Gastroesophageal sphincter (tissue), 4 donors: ENCODE measurements at regions not wholly inside any gene's neighbourhood (a gene's known extent, or its start where the extent isn't known, plus 50 kb on each side); places are given as distances from the start of the nearest gene placed in this dataset.
A peak's percentile ranks its signal among the peaks of the same experiment; 100 is the strongest.

Experiments used
- ATAC-seq: fragments of 150-250 bp; one replicate; pipeline ENCODE4 v1.9.1; 2016; ENCODE audit warnings: mild to moderate bottlenecking, moderate library complexity
- H3K27ac ChIP-seq, 4 donors: fragments of 200-600 bp; sonication (generic) in 3 of 4; 1 replicate in 3 of 4; 2 replicates in 1 of 4; pipeline ENCODE4 v1.5.1; 2016 to 2019
- H3K27me3 ChIP-seq: fragments of 200-600 bp; sonication (generic); one replicate; pipeline ENCODE4 v1.5.1; 2019
- H3K36me3 ChIP-seq, 2 donors: fragments of 200-600 bp; sonication (generic); one replicate each; pipeline ENCODE4 v1.5.1; 2019; ENCODE audit warnings: control low read depth in 1 of 2
- H3K4me1 ChIP-seq, 3 donors: fragments of 200-600 bp; sonication (generic); 1 replicate in 2 of 3; 2 replicates in 1 of 3; pipeline ENCODE4 v1.5.1; 2016 to 2019; ENCODE audit warnings: control low read depth in 2 of 3
- H3K4me3 ChIP-seq, 2 donors: fragments of 200-600 bp; sonication (generic); one replicate each; pipeline ENCODE4 v1.5.1; 2019; ENCODE audit warnings: mild to moderate bottlenecking in 1 of 2, moderate library complexity in 1 of 2
- H3K9me3 ChIP-seq, 3 donors: fragments of 200-600 bp; sonication (generic); one replicate each; pipeline ENCODE4 v1.5.1; 2017 to 2019; ENCODE audit warnings: control low read depth in 2 of 3
- CTCF ChIP-seq, 4 experiments: fragments of 200-600 bp in 2 of 4; fragments of 450-650 bp in 2 of 4; sonication (generic) in 1 of 4; IDR thresholded peaks; one replicate each; pipeline ENCODE4 v1.5.1; 2017 to 2019; ENCODE audit warnings: antibody characterized with exemption in 4 of 4, mild to moderate bottlenecking in 2 of 4, moderate library complexity in 2 of 4
- EP300 ChIP-seq: sonication (generic); formaldehyde crosslinking; IDR thresholded peaks from one replicate; pipeline ENCODE4 v1.6.1; 2017; ENCODE audit warnings: antibody characterized with exemption, mild to moderate bottlenecking
- POLR2A ChIP-seq, 2 donors: fragments of 450-650 bp; IDR thresholded peaks; one replicate each; pipeline ENCODE4 v1.6.1; 2017; ENCODE audit warnings: antibody characterized with exemption in 2 of 2, mild to moderate bottlenecking in 2 of 2, moderate library complexity in 1 of 2
- POLR2AphosphoS5 ChIP-seq: sonication (generic); formaldehyde crosslinking; IDR thresholded peaks from one replicate; pipeline ENCODE4 v1.6.1; 2017; ENCODE audit warnings: antibody characterized with exemption
- WGBS, 2 donors: methylation state at CpG; one replicate each; pipeline ENCODE4 v1.1.5; 2018; ENCODE audit warnings: low coverage in 1 of 2; 5-methylcytosine and 5-hydroxymethylcytosine counted together

- Histone ChIP-seq H3K36me3 (no peaks in the 10 kb centered on the region), H3K9me3 (no peaks in the 10 kb centered on the region), H3K4me1 (peaks cover 0 to 41% (median 4%) of the 10 kb centered on the region in 3 donors), H3K27ac (peak overlapping the region; percentile 64 to 98 (median 89)), H3K27me3 (no peaks in the 10 kb centered on the region), H3K4me3 (peak overlapping the region; percentile 45 to 98)
- WGBS, 2 donors = 0 to 10% methylated on average over 4 of the region's 58 CpGs
- peak; percentile 91 for ATAC-seq
- TF ChIP-seq EP300 (no peak), CTCF (IDR thresholded peaks at IDR 0.05) (peak in 1 of 4 experiments; percentile 12), POLR2AphosphoS5 (peak; percentile 39), POLR2A (IDR thresholded peaks at IDR 0.05) (peak; percentile 14 to 56)
Measured at GRCh38 chr3:42012935-42013690, 51.2 kb upstream of the ULK4 start.

- no peaks in the 10 kb centered on the region for H3K36me3 ChIP-seq
- no peaks in the 10 kb centered on the region for H3K9me3 ChIP-seq
- peaks cover 0 to 35% (median 4%) of the 10 kb centered on the region in 3 donors for H3K4me1 ChIP-seq
- peak overlapping the region in 3 of 4 donors; percentile 87 to 98 (median 91) for H3K27ac ChIP-seq
- 69 to 83% methylated on average over 2 of the region's 2 CpGs for WGBS, 2 donors
- no peak overlapping the region for H3K4me3 ChIP-seq
- no peak for ATAC-seq
- no peaks in the 10 kb centered on the region for H3K27me3 ChIP-seq
- TF ChIP-seq CTCF (IDR thresholded peaks at IDR 0.05) (no peak), EP300 (no peak), POLR2A (IDR thresholded peaks at IDR 0.05) (no peak), POLR2AphosphoS5 (no peak)
Measured at GRCh38 chr3:42012383-42012934, 50.6 kb upstream of the ULK4 start.
